NCI-H2227 (cell line): ENCODE measurements at regions not wholly inside any gene's neighbourhood (a gene's known extent, or its start where the extent isn't known, plus 50 kb on each side); places are given as distances from the start of the nearest gene placed in this dataset.
"Not testable (repeated sequence)": the region's sequence is repeated elsewhere in the genome, so short reads cannot be mapped to it uniquely, and the experiment has no call there.

ENCODE experiments used
- DNase-seq: peaks from one replicate; lab custom pipeline; 2025; ENCODE audit not compliant: unreplicated experiment; lab: John Stamatoyannopoulos, UW

DNA sequence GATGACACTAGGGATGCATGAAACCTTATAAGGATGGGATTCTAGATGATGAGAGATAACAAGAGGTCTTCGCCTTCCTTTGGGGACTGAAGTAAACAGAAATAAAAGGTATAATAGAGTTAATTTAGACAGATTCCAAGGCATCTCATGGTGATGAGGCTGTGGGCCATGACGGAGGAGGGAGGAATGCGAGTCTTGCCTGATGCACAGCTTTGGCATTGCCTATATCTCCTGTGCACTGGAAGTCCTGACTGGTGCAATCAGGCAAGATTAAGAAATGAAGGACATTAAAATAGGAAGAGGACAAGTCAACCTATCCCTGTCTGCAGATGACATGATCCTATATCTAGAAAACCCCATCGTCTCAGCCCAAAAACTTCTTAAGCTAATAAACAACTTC is 526.4 kb upstream of the LMO3 start:
- DNase-seq = no peak

DNA sequence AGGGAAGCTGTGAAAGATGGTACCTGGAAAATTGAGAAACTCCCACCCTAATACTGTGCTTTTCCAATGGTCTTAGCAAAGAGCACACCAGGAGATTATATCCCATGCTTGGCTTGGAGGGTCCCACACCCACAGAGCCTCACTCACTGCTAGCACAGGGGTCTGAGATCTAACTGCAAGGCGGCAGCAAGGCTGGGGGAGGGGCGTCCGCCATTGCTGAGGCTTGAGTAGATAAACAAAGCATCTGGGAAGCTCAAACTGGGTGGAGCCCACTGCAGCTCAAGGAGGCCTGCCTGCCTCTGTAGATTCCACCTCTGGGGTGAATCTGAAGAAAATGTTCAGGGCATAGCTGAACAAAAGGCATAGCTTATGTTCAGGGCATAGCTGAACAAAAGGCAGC is 510.6 kb upstream of the LMO3 start:
- not testable (repeated sequence) for DNase-seq

- no peak for DNase-seq
These were observed 504.4 kb upstream of the LMO3 start for GRCh38 chr12:17110316-17110715.

DNA sequence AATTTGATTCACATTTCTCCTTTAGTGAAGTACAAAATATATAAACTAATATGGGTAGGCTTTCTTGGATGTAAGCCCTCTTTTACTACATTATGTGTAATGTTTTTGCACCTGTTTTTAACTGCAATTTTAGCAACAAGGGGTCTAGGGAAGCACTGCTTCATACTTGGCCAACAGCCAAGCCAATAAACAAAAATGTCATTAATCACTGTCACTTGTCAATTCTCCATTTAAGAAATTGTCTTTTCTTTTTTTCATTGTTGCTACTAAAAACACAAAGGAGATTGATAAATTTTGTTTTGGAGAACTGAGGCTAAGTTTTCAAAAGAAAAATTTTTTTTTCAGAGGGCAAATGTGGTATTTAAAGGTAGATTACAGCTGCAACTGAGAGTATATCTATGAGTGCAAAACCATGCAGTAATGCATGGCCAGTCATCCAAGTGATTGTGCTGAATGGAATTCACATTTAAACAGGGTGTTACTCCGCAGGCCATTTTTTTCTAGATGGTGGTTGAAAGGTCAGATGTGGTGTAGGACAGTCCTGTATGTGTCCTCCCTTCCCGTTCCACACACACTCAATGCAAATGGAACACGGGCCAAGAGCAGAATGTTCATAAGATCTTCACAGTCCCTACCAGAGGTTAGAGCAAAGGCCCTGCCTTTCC is 503.0 kb upstream of the LMO3 start:
- peak; percentile 73 for DNase-seq

GRCh38 chr12:17104801-17105200 is 498.8 kb upstream of the LMO3 start:
- no peak for DNase-seq

DNA sequence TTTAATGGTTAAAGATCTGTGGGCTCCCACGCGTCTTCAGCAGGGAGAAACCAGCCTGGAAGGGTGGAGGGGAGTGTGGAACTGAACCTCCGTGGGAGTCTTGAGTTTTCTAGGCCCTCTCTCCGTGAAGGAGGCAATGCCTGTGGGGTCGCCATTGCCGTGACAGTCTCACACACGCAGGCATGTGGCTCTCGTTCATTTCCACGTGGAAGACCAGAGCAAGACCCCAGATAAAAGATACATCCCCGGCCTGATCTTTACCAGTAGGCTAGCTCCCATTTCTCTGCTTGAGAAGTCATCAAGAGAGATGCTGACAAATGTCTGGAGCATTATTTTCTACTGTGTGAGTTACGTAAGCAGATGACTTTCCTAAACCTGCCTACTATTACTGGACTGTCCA is 491.7 kb upstream of the LMO3 start:
- DNase-seq = no peak

- no peak for DNase-seq
These were observed 478.9 kb upstream of the LMO3 start for GRCh38 chr12:17084831-17085230.

GRCh38 chr12:17079251-17079909 is 473.4 kb upstream of the LMO3 start:
- no peak for DNase-seq

GRCh38 chr12:17077594-17077993 is 471.6 kb upstream of the LMO3 start:
- DNase-seq = no peak

- no peak for DNase-seq
These were observed 470.8 kb upstream of the LMO3 start for GRCh38 chr12:17076811-17077210.

- no peak for DNase-seq
These were observed 470.2 kb upstream of the LMO3 start for GRCh38 chr12:17076028-17076744.

DNA sequence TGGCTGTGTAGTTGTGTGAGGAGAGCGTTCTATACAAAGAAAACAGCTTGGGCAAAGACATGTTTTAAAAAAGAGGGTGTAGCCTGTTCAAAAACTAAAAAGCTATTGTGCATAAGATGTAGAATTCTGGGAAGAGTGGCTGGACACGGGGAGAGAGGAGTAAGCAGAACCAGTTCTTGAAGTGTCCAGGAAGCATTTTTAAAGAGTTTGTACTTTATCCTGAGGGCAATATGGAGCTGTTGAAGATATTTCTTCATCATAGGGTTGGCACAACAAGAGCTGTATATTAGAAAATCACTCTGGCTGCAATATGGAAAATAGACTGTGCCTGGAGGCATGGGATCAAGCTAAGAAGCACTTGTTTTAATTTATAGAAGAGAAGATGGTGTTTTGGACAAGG is 458.9 kb upstream of the LMO3 start:
- no peak for DNase-seq

- DNase-seq = no peak
These were observed 456.5 kb upstream of the LMO3 start for GRCh38 chr12:17062267-17063036.

GRCh38 chr12:17060260-17060659 is 454.3 kb upstream of the LMO3 start:
- no peak for DNase-seq

- no peak for DNase-seq
These were observed 450.6 kb upstream of the LMO3 start for GRCh38 chr12:17056546-17056945.

- no peak for DNase-seq
These were observed 433.0 kb upstream of the LMO3 start for GRCh38 chr12:17038923-17039322.

- DNase-seq = no peak
These were observed 429.4 kb upstream of the LMO3 start for GRCh38 chr12:17035372-17035771.

- no peak for DNase-seq
These were observed 424.4 kb upstream of the LMO3 start for GRCh38 chr12:17030338-17030737.

GRCh38 chr12:17028348-17028747 is 422.4 kb upstream of the LMO3 start:
- no peak for DNase-seq

DNA sequence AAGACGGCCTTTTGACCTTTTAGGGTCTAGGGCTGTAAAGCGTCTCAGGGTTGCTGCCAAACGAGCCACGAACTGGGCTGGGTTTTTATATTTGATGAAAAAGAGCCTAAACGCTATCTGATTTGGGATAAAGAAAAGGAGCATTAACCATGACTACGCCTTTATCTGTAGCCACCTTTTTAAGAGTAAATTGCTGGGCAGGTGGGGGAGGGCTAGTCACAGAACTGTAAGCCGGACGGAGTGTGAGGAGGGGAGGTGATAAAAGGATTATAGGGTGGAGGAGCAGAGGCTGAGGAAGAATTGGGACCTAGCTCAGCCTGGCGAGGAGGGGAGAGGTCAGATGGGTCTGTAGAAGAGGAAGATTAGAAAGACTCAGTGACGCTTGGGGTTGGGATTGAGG is 419.5 kb upstream of the LMO3 start:
- DNase-seq = not testable (repeated sequence)

GRCh38 chr12:17020765-17021164 is 414.8 kb upstream of the LMO3 start:
- DNase-seq = no peak

DNA sequence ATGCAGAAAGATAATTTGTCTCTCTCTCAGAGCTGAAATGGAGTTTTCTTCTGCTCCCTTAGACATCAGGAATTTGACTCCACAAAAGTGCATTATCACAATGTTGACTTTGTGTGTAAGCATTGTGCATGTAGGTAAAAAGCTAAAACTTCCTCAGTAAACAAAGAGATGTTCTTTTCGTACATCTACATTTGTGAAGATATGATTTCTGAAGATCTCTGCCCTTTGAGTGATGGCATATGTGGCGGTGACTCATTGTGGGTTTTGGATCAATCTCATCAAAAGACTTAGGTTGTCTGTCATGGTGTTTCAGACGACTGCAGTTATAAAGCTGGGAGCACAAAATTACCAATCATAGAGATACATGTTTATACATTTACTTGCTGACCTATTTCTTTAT is 411.4 kb upstream of the LMO3 start:
- DNase-seq = no peak
